D341Med (cell line): ENCODE measurements at regions not wholly inside any gene's neighbourhood (a gene's known extent, or its start where the extent isn't known, plus 50 kb on each side); places are given as distances from the start of the nearest gene placed in this dataset.
"Not testable (repeated sequence)": the region's sequence is repeated elsewhere in the genome, so short reads cannot be mapped to it uniquely, and the experiment has no call there.

ENCODE experiments used
- DNase-seq: peaks from one replicate; pipeline ENCODE4 v3.0.0; 2012; ENCODE audit warnings: low spot score

DNA sequence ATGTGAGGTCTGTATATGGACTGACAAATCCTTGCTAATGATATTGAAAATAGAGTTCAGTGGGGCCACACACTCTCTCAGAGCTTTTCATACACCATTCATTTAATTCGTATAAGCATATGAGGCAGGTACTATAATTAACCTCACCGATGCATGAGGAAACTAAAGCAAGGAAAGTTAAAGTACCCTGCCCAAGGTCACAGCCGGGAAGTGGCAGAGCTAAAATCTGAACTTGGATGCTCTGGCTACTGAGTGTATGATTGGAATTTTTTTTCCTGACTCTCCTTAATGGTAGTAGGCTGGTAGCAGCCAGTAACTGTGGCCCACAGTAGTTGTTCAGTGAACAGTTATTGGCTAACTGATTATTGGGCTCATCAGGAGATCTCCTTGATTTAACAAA, 135.3 kb downstream of the NUDT12 start:
- no peak for DNase-seq

DNA sequence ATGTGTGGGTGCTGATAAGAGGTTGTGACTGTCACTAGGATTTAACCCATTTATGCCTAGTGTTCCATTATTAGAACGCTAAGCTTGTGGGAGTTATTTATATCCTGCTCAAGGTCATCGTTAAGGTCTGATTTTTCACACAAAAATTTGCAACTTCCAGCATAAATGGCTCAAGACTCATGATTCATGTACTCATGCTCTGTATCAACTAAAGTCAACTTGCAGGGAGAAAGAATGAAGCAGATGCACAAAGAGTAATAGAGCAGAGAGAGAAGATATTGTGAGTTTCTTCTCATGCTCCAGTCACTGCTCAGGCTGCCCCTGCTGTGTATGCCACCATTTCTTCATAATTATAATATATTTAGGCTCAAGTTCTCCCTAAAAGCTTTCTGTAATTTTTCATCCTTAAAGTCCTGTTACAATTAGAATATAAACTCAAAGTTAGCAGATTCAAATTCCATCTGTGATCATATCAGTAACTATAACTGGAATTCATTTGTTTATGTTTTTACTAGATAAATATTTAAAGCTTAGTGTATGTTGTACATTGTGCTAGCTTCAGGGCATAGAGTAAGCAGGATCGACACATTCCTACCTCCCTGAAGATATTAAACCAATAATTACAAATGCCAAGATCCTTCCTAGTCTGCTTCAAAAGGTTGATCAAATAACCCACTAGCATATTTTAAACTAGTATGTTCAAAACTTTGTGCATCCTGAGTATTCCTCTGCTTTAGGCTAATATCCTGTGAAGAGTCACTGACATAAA, 136.7 kb downstream of the NUDT12 start:
- DNase-seq, result no peak

GRCh38 chr5:103424453-103425205, 138.0 kb downstream of the NUDT12 start:
- no peak for DNase-seq

DNA sequence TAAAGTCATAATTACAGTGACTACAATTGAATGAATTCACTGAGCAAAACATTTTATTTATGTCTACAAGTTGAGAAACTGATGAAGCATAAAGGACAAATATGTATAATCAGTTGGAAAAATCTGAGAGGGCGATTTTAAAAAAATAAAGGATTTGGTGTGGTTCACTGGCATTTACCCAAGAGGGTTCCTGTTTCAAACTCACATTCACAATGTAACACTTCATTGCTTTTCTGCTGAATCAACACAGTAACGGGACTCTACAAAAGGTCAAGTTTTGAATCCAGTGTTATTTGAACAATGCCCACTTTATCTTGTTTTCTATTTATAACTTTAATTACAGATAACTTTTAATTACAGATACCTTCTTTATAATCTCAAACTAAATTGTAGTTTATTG, 138.6 kb downstream of the NUDT12 start:
- DNase-seq, result no peak

DNA sequence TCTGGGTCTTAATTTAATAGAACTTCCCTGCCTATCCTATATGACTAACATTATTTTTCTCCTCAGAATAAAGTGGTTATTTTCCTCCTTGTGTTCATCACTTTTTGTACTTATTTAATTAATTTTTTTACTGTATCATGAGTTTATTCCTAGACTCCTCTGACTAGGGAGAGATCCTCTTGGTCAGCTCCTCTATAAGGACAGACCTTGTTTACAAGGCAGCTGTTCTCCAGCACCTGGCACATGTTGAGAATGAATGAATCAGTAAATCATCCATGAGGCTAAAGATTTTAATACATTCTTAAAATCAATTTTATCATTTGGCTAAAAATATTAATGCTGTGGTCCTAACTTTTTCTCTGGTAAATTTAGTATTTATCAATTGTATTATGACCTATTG, 139.8 kb downstream of the NUDT12 start:
- no peak for DNase-seq

DNA sequence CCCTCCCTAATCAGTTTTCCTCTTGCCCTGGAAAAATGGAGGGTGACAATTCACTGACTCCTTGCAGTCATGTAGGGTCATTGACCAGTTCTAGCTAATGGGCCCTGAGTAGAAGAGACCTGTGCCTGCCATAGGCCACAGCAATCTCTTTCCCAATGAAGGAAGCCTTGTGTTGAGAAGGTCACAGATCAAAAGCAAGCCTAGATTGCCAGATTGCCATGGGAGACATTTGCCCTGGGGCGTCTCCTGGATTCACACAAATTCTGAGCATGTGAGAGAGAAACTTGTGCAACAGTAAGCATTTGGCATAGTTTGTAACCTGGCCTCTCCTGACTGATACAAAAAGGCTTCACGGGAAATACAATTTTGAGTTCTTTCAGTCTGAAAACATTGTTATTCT, 148.0 kb downstream of the NUDT12 start:
- DNase-seq, result no peak

- DNase-seq, result no peak
Measured at GRCh38 chr5:103411711-103412110, 150.9 kb downstream of the NUDT12 start.

DNA sequence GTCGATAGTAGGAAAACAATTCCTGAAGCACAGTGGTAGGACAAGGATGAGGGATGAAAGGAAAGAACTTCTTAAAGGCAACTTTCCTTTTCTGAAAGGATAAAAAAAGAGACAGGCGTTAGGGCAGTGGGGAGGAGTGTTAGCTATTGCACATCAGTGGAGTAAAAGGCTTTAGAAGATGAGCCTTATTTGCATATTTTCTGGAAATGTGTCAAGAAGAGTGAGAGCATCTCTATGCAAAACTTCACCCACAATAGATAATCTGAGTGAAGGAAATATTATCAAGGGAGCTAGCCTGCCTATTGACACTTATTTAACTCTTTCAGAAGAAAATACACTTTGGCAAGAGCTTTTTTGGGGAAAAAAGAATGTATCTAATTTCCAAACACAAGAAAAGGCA, 151.6 kb downstream of the MACIR start:
- DNase-seq, result no peak

GRCh38 chr5:103409013-103409670, 150.6 kb downstream of the MACIR start:
- DNase-seq, result no peak

- DNase-seq, result no peak
Measured at GRCh38 chr5:103408408-103408807, 149.8 kb downstream of the MACIR start.

DNA sequence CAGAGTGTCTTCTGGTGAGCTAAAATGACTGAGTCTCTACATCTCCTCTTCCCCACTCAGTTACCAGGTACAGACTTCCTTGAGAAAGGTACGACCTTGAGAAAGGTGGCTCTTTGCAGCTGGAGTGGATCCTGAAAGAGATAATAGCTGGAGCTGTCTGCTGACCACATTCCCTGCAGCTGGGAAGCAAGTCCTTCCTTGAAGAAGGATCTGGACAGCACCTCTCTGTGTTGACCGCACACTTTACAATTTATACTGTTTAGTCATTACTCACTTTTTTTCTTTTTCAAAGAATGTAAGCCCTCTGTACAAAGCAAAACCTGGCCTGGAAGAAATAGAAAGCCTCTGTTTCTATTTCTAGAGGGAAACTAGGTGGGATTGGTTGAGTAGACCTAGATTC, 148.8 kb downstream of the MACIR start:
- no peak for DNase-seq

DNA sequence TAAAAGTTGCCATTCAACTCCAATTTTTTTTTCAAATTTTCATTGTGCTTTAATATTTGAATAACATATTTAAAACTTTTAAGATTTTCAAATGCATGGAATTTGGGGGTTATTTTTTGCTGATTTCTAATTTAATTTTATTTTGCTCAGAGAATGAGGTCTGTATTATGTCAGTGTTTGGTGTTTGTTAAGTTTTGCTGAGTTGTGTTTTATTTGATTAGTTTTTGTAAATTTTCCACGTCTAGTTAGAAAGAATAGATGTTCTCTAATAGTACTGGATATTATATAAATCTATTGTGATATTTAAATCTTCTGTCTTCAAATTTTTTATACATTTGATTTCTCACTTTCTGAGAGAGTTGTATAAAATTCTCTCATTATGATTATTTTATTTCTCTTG, 145.9 kb downstream of the MACIR start:
- no peak for DNase-seq

- DNase-seq, result peak; percentile 54
Measured at GRCh38 chr5:103402851-103403250, 144.3 kb downstream of the MACIR start.

- no peak for DNase-seq
Measured at GRCh38 chr5:103397739-103398581, 139.4 kb downstream of the MACIR start.

- no peak for DNase-seq
Measured at GRCh38 chr5:103394676-103395075, 136.1 kb downstream of the MACIR start.

- no peak for DNase-seq
Measured at GRCh38 chr5:103393101-103393754, 134.7 kb downstream of the MACIR start.

- no peak for DNase-seq
Measured at GRCh38 chr5:103391659-103392058, 133.1 kb downstream of the MACIR start.

- no peak for DNase-seq
Measured at GRCh38 chr5:103389846-103390245, 131.3 kb downstream of the MACIR start.

- no peak for DNase-seq
Measured at GRCh38 chr5:103389357-103389756, 130.8 kb downstream of the MACIR start.

- no peak for DNase-seq
Measured at GRCh38 chr5:103385722-103386121, 127.2 kb downstream of the MACIR start.

- not testable (repeated sequence) for DNase-seq
Measured at GRCh38 chr5:103377638-103378037, 119.1 kb downstream of the MACIR start.
